ENCODE measurements at regions not wholly inside any gene's neighbourhood (a gene's known extent, or its start where the extent isn't known, plus 50 kb on each side); places are given as distances from the start of the nearest gene placed in this dataset.

DNA sequence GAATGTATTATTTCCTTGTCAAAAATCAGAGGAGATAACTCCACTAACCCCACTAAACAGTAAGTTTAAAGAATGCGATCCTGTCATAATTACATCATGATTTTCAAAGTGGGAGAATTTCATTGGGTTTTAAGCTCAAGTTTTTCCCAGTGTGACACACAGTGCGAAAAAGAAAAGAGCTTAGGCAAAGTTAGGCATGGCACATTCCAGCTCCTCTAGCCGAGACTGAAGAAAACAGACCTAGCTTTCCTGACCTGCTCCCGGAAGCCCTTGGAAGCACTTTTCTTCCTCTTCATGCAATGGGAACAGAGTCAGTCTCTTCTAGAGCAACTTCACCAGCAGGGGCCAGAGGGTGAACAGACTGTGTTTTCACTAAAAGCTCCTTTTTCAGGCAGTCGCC is 76.6 kb upstream of the AKIP1 start:
- WGBS (ENCODE audit: low lambda C conversion rate) = 87% methylated on average over 5 of the region's 5 CpGs
- Histone ChIP-seq H3K9me2 (no peaks in the 10 kb centered on the region), H3K9ac (no peak overlapping the region), H3F3A (replicated peaks; ENCODE audit: insufficient read depth) (peaks cover 15% of the 10 kb centered on the region), H3K36me3 (replicated peaks in 1 of 2; ENCODE audit: control insufficient read depth in 1 of 2, insufficient read depth in 2 of 2, low read length in 1 of 2) (peaks cover 2 to 6% of the 10 kb centered on the region in 2 experiments), H3K79me2 (ENCODE audit: insufficient read depth) (peaks cover 18% of the 10 kb centered on the region), H3K4me3 (ENCODE audit: low read depth in 2 of 2, low read length in 1 of 2) (no peak overlapping the region), H3K9me3 (no peaks in the 10 kb centered on the region), H4K20me1 (ENCODE audit: insufficient read depth) (no peaks in the 10 kb centered on the region), H3K27ac (ENCODE audit: low read depth in 2 of 2, low read length in 1 of 2) (peak overlapping the region; percentile 71 to 91), H3K4me1 (ENCODE audit: control insufficient read depth in 1 of 2, insufficient read depth in 2 of 2, low read depth in 1 of 2, low read length in 1 of 2) (peaks cover 19 to 38% of the 10 kb centered on the region in 2 experiments), H3K4me2 (peak overlapping the region; percentile 24; the same call in 1 of the 2 replicates), H3K27me3 (ENCODE audit: insufficient read depth) (no peaks in the 10 kb centered on the region), H2AFZ (ENCODE audit: low read depth) (no peak overlapping the region)
- CTCF ChIA-PET = interaction anchor here (0.6 to 1.6 kb wide), 10 partner anchors 8 to 125 kb away, joined by 3 to 5 read pairs (median 4); a partner anchor contains a TSS
- TF ChIP-seq TCF12 (IDR thresholded peaks at IDR 0.05) = no peak
- no peak for TF ChIP-seq IRF3 (IDR thresholded peaks at IDR 0.05; ENCODE audit: low read depth, low read length)
- TF ChIP-seq, protein P1, sequence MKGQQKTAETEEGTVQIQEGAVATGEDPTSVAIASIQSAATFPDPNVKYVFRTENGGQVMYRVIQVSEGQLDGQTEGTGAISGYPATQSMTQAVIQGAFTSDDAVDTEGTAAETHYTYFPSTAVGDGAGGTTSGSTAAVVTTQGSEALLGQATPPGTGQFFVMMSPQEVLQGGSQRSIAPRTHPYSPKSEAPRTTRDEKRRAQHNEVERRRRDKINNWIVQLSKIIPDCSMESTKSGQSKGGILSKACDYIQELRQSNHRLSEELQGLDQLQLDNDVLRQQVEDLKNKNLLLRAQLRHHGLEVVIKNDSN (IDR thresholded peaks at IDR 0.05; ENCODE audit: borderline replicate concordance, low read depth) = no peak
- TF ChIP-seq, protein P2, sequence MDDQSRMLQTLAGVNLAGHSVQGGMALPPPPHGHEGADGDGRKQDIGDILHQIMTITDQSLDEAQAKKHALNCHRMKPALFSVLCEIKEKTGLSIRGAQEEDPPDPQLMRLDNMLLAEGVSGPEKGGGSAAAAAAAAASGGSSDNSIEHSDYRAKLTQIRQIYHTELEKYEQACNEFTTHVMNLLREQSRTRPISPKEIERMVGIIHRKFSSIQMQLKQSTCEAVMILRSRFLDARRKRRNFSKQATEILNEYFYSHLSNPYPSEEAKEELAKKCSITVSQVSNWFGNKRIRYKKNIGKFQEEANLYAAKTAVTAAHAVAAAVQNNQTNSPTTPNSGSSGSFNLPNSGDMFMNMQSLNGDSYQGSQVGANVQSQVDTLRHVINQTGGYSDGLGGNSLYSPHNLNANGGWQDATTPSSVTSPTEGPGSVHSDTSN (IDR thresholded peaks at IDR 0.05) = no peak
- TF ChIP-seq SMC3 (IDR thresholded peaks at IDR 0.05; ENCODE audit: low read depth, low read length) = no peak
- no peak for TF ChIP-seq ZBTB33 (IDR thresholded peaks at IDR 0.05; ENCODE audit: borderline replicate concordance, low read depth)
- no peak for TF ChIP-seq ELF1 (IDR thresholded peaks at IDR 0.05)
- TF ChIP-seq CHD2 (IDR thresholded peaks at IDR 0.05; ENCODE audit: low read length, partially characterized antibody) = no peak
- TF ChIP-seq EZH2phosphoT487 (IDR thresholded peaks at IDR 0.05; ENCODE audit: borderline replicate concordance, low read depth) = no peak
- DNase-seq = no peak
- POLR2A ChIA-PET = interaction anchor here (1.0 to 1.6 kb wide), 2 partner anchors 37 to 152 kb away, joined by 3 read pairs; partner anchors contain the start of genes RPL27A and TRIM66

GRCh38 chr11:8838248-8838647 is 72.7 kb upstream of the AKIP1 start:
- no peak overlapping the region for H2AFZ ChIP-seq (ENCODE audit: low read depth)
- POLR2A ChIA-PET = no interaction called here
- H3K9me3 ChIP-seq = no peaks in the 10 kb centered on the region
- no peaks in the 10 kb centered on the region for H3K9me2 ChIP-seq
- H3K4me2 ChIP-seq = peak overlapping the region; percentile 11; the same call in 1 of the 2 replicates
- H3F3A ChIP-seq (replicated peaks; ENCODE audit: insufficient read depth) = peaks cover 15% of the 10 kb centered on the region
- CTCF ChIA-PET = interaction anchor here (1.4 kb wide), 1 partner anchor 14 kb away, joined by 5 read pairs; no protein-coding TSS in a partner anchor
- H3K79me2 ChIP-seq (ENCODE audit: insufficient read depth) = peaks cover 43% of the 10 kb centered on the region
- WGBS (ENCODE audit: low lambda C conversion rate) = 85% methylated on average over 7 of the region's 7 CpGs
- no peak for DNase-seq
- H3K4me1 ChIP-seq (ENCODE audit: control insufficient read depth in 1 of 2, insufficient read depth in 2 of 2, low read depth in 1 of 2, low read length in 1 of 2) = peaks cover 14 to 15% of the 10 kb centered on the region in 2 experiments
- H3K4me3 ChIP-seq (ENCODE audit: low read depth in 2 of 2, low read length in 1 of 2) = no peak overlapping the region
- H3K36me3 ChIP-seq (replicated peaks in 1 of 2; ENCODE audit: control insufficient read depth in 1 of 2, insufficient read depth in 2 of 2, low read length in 1 of 2) = no peaks in the 10 kb centered on the region
- H3K27me3 ChIP-seq (ENCODE audit: insufficient read depth) = no peaks in the 10 kb centered on the region
- H3K9ac ChIP-seq = no peak overlapping the region
- H3K27ac ChIP-seq (ENCODE audit: low read depth in 2 of 2, low read length in 1 of 2) = peak overlapping the region in 1 of 2 experiments; percentile 37; a peak in 1 of 4 replicates
- H4K20me1 ChIP-seq (ENCODE audit: insufficient read depth) = peaks cover 15% of the 10 kb centered on the region; the same call in 1 of the 2 replicates
- TF ChIP-seq ELF1 (IDR thresholded peaks at IDR 0.05) (no peak), GATA2 (CRISPR knock-in tag; IDR thresholded peaks at IDR 0.05) (no peak), EP300 (IDR thresholded peaks at IDR 0.05; ENCODE audit: borderline replicate concordance in 1 of 2, low read depth in 1 of 2, low read length in 1 of 2) (no peak), MEF2A (IDR thresholded peaks at IDR 0.05; ENCODE audit: borderline replicate concordance, low read depth) (no peak), CHD2 (IDR thresholded peaks at IDR 0.05; ENCODE audit: low read length, partially characterized antibody) (no peak), SMC3 (IDR thresholded peaks at IDR 0.05; ENCODE audit: low read depth, low read length) (no peak), TCF12 (IDR thresholded peaks at IDR 0.05) (no peak), POLR2AphosphoS5 (IDR thresholded peaks at IDR 0.05; ENCODE audit: low read depth, low read length) (no peak), TEAD4 (IDR thresholded peaks at IDR 0.05; ENCODE audit: borderline replicate concordance, insufficient read depth) (no peak), EZH2phosphoT487 (IDR thresholded peaks at IDR 0.05; ENCODE audit: borderline replicate concordance, low read depth) (no peak), RXRA (IDR thresholded peaks at IDR 0.05; ENCODE audit: borderline replicate concordance, low read depth) (no peak), NFIC (IDR thresholded peaks at IDR 0.05; ENCODE audit: borderline replicate concordance) (no peak), IRF3 (IDR thresholded peaks at IDR 0.05; ENCODE audit: low read depth, low read length) (no peak), YY1 (IDR thresholded peaks at IDR 0.05; ENCODE audit: low read depth) (no peak), SIN3A (IDR thresholded peaks at IDR 0.05; ENCODE audit: borderline replicate concordance, low read depth, low read length) (no peak), JUND (IDR thresholded peaks at IDR 0.05) (no peak)
- TF ChIP-seq, protein P2 (IDR thresholded peaks at IDR 0.05) = no peak
